CD4-positive, alpha-beta memory T cell (primary cell): ENCODE measurements at regions not wholly inside any gene's neighbourhood (a gene's known extent, or its start where the extent isn't known, plus 50 kb on each side); places are given as distances from the start of the nearest gene placed in this dataset.

Experiments used
- CTCF ChIA-PET: fragments of 350-600 bp; sonication (Branson Sonifier 250); formaldehyde crosslinking; loops from one replicate; lab custom pipeline; 2021; ENCODE audit warnings: inconsistent platforms; ENCODE audit not compliant: partially characterized antibody; lab: Charles Lee
- POLR2A ChIA-PET: fragments of 350-600 bp; sonication (Branson Sonifier 250); formaldehyde crosslinking; loops from one replicate; lab custom pipeline; 2021; ENCODE audit not compliant: partially characterized antibody; lab: Charles Lee
- DNase-seq, 5 donors: peaks; one replicate each; pipeline versions ENCODE4 v3.0.0 to v3.0.0-alpha.2; 2020 to 2022; ENCODE audit warnings: mixed read lengths in 1 of 5
- H3K27ac ChIP-seq: one replicate; pipeline ENCODE4 v1.7.0; 2013; ENCODE audit warnings: low read depth, low read length
- H3K27me3 ChIP-seq: 2 replicates; pipeline ENCODE4 v1.7.0; 2013; ENCODE audit warnings: mild to moderate bottlenecking, low read length, moderate library complexity; ENCODE audit not compliant: insufficient read depth
- H3K36me3 ChIP-seq: 2 replicates; pipeline ENCODE4 v1.7.0; 2013; ENCODE audit warnings: mild to moderate bottlenecking, low read length, moderate library complexity; ENCODE audit not compliant: insufficient read depth
- H3K4me1 ChIP-seq: 2 replicates; pipeline ENCODE4 v1.7.0; 2013; ENCODE audit warnings: mild to moderate bottlenecking, low read length, moderate library complexity; ENCODE audit not compliant: insufficient read depth
- H3K4me3 ChIP-seq, 2 donors: one replicate each; pipeline ENCODE4 v1.7.0; 2013; ENCODE audit warnings: low read length in 2 of 2, mild to moderate bottlenecking in 1 of 2
- H3K9me3 ChIP-seq, 2 donors: one replicate each; pipeline ENCODE4 v1.7.0; 2013; ENCODE audit warnings: low read length in 2 of 2, control low read depth in 1 of 2; ENCODE audit not compliant: control insufficient read depth in 1 of 2
- H3K27ac Mint-ChIP-seq, 7 donors: one replicate each; pipeline ENCODE4 v1.8.0; 2020 to 2021; ENCODE audit warnings: mixed read lengths in 7 of 7, mild to moderate bottlenecking in 6 of 7, inconsistent platforms in 3 of 7, moderate library complexity in 3 of 7
- H3K27me3 Mint-ChIP-seq, 2 donors: one replicate each; pipeline ENCODE4 v1.8.0; 2020 to 2021; ENCODE audit warnings: mixed read lengths in 2 of 2
- H3K36me3 Mint-ChIP-seq, 2 donors: one replicate each; pipeline ENCODE4 v1.8.0; 2020 to 2021; ENCODE audit warnings: mixed read lengths in 2 of 2, inconsistent platforms in 1 of 2, mild to moderate bottlenecking in 1 of 2
- H3K4me1 Mint-ChIP-seq, 4 donors: one replicate each; pipeline ENCODE4 v1.8.0; 2020 to 2021; ENCODE audit warnings: mixed read lengths in 4 of 4, mild to moderate bottlenecking in 1 of 4
- H3K4me3 Mint-ChIP-seq, 8 donors: one replicate each; pipeline ENCODE4 v1.8.0; 2020 to 2021; ENCODE audit warnings: mixed read lengths in 8 of 8, mild to moderate bottlenecking in 7 of 8, moderate library complexity in 6 of 8, inconsistent platforms in 3 of 8
- H3K9me3 Mint-ChIP-seq, 8 donors: one replicate each; pipeline ENCODE4 v1.8.0; 2020 to 2021; ENCODE audit warnings: mixed read lengths in 8 of 8, mild to moderate bottlenecking in 5 of 8, inconsistent platforms in 3 of 8, moderate library complexity in 1 of 8
- intact Hi-C: fragments of 100-400 bp; cut with micrococcal nuclease; formaldehyde crosslinking; loops from one replicate; pipeline ENCODE4 v1.15.1; 2023

DNA sequence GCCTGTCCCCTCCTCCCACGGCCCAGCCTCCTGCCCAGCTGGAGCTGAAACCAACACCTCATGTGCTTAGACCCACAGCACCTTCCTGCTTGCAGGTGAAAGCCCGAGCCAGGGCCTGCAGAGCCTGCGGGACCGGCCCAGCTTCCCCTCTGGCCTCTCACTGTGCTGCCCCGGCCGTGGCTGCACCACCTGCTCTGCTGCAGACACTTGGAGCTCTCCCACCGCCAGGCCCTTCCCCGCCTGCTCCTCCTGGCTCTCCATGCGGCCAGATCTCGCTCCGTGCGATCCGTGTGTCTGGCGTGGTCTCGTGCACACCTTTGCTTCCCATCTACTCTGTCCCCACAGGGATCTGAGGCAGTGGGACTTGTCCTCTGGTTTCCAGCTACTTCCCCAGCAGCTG lies 72.2 kb upstream of the FBRSL1 start:
- Histone ChIP-seq H3K9me3 (no peaks in the 10 kb centered on the region), H3K27me3 (no peaks in the 10 kb centered on the region), H3K36me3 (no peaks in the 10 kb centered on the region), H3K4me3 (no peak overlapping the region), H3K4me1 (peaks cover 12% of the 10 kb centered on the region), H3K27ac (no peak overlapping the region)
- DNase-seq, result no peak
- Mint-ChIP-seq H3K9me3 (no peaks in the 10 kb centered on the region), H3K4me1 (peaks cover 4 to 13% (median 6%) of the 10 kb centered on the region in 4 donors), H3K4me3 (no peak overlapping the region), H3K36me3 (no peaks in the 10 kb centered on the region), H3K27me3 (peaks cover 0 to 1% of the 10 kb centered on the region in 2 donors), H3K27ac (peak overlapping the region in 1 of 7 donors; percentile 20)
- intact Hi-C loops, result no loop called here
- CTCF ChIA-PET, result interaction anchor here (1.3 to 5.2 kb wide), 3 partner anchors 107 to 270 kb away, joined by 3 to 87 read pairs (median 4); no protein-coding TSS in a partner anchor
- POLR2A ChIA-PET, result no interaction called here

DNA sequence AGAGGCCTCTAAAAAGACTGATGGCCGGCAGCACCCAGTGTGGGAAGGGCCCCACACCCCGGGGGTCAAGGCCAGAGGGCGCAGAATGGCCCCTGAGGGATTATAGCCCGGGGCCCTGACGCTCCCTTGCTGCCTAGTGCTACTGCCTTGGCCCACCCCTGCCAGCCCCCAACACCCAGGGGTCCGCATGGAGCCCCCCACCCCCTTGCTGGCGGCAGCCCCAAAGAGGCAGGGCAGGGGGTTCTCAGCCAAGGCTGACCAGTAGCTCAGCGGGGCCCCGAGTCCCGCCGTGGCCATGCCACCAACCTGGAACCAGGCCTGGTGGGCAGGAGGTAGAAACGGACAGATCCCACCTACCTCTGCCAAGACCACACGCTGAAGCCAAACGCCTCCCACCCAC lies 73.1 kb upstream of the FBRSL1 start:
- Histone ChIP-seq H3K4me1 (peaks cover 12% of the 10 kb centered on the region), H3K9me3 (no peaks in the 10 kb centered on the region), H3K4me3 (no peak overlapping the region), H3K36me3 (no peaks in the 10 kb centered on the region), H3K27me3 (no peaks in the 10 kb centered on the region), H3K27ac (no peak overlapping the region)
- intact Hi-C loops, result no loop called here
- Mint-ChIP-seq H3K9me3 (no peaks in the 10 kb centered on the region), H3K36me3 (no peaks in the 10 kb centered on the region), H3K27me3 (peaks cover 0 to 1% of the 10 kb centered on the region in 2 donors), H3K4me1 (peaks cover 1 to 4% (median 3%) of the 10 kb centered on the region in 4 donors), H3K27ac (no peak overlapping the region), H3K4me3 (no peak overlapping the region)
- no peak for DNase-seq
- ChIA-PET POLR2A (interaction anchor here (1.4 kb wide), 1 partner anchor 110 kb away, joined by 3 read pairs; no protein-coding TSS in a partner anchor), CTCF (interaction anchor here (0.9 to 5.2 kb wide), 4 partner anchors 108 to 269 kb away, joined by 3 to 87 read pairs (median 3); partner anchors contain the start of gene LRCOL1)

- H3K9me3 ChIP-seq, result no peaks in the 10 kb centered on the region
These were observed 73.8 kb upstream of the FBRSL1 start for GRCh38 chr12:132416121-132416673.

DNA sequence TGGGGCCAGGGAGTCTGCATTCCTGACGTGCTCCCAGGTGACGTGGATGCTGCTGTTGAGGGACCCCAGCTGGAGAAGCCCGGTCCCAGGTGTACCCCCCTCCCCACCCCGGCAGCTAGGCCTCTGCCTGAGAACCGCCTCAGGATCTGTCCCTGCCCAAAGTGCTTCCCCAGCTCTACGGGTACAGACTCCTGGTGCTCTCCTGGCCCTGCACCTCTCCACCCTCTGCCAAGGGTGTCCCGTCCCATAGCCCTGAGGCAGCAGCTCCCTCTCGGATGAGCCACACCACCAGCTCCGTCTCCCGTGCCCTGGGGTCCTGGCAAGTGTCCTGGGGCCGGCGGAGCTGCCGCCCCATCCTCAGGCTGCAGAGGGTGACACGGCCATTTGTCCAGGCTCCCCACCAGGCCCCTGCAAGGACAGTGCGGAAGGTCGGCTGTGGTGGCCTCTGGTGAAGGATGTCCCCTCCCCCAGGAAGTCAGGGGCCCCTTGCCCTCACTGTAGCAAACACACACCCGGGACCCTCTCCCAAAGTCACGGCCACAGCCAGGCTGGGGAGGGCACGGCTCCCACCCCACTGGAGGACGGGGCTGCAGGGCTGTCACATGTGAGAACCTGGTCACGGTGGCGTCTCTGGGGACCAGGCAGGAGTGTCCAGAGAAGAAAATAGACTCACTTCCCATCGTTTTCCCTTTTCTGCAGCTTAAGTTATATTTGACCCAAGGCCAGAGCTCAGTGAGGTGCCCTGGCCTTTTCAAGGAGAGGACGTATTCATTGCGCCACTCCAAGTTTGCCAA lies 74.4 kb upstream of the FBRSL1 start:
- CTCF ChIA-PET, result interaction anchor here (0.8 to 5.2 kb wide), 16 partner anchors 13 to 262 kb away, joined by 3 to 87 read pairs (median 7); no protein-coding TSS in a partner anchor
- Histone ChIP-seq H3K27me3 (no peaks in the 10 kb centered on the region), H3K36me3 (no peaks in the 10 kb centered on the region), H3K9me3 (no peaks in the 10 kb centered on the region), H3K4me1 (peaks cover 12% of the 10 kb centered on the region), H3K27ac (no peak overlapping the region), H3K4me3 (no peak overlapping the region)
- no peak for DNase-seq
- H3K9me3 Mint-ChIP-seq, result no peaks in the 10 kb centered on the region
- peak overlapping the region in 1 of 8 donors; percentile 54 for H3K4me3 Mint-ChIP-seq
- H3K36me3 Mint-ChIP-seq, result no peaks in the 10 kb centered on the region
- H3K4me1 Mint-ChIP-seq, result peaks cover 0 to 4% (median under 1%) of the 10 kb centered on the region in 4 donors
- intact Hi-C loops, result loop anchor here (1.0 kb wide), 2 partner anchors 15 to 200 kb away; no protein-coding TSS in a partner anchor
- POLR2A ChIA-PET, result interaction anchor here (1.0 to 2.4 kb wide), 6 partner anchors 12 to 146 kb away, joined by 3 to 9 read pairs (median 4); no protein-coding TSS in a partner anchor
- H3K27ac Mint-ChIP-seq, result no peak overlapping the region
- peaks cover 0 to 1% of the 10 kb centered on the region in 2 donors for H3K27me3 Mint-ChIP-seq

More at GRCh38 chr12:132416121-132416673, 73.8 kb upstream of the FBRSL1 start:
- intact Hi-C loops, result no loop called here
- Mint-ChIP-seq H3K4me1 (peaks cover 0 to 4% (median under 1%) of the 10 kb centered on the region in 4 donors), H3K36me3 (no peaks in the 10 kb centered on the region), H3K27me3 (peaks cover 0 to 1% of the 10 kb centered on the region in 2 donors), H3K4me3 (peak overlapping the region in 1 of 8 donors; percentile 54), H3K9me3 (no peaks in the 10 kb centered on the region), H3K27ac (no peak overlapping the region)
- Histone ChIP-seq H3K4me3 (no peak overlapping the region), H3K27ac (no peak overlapping the region), H3K4me1 (peaks cover 12% of the 10 kb centered on the region), H3K36me3 (no peaks in the 10 kb centered on the region), H3K27me3 (no peaks in the 10 kb centered on the region)
- ChIA-PET CTCF (interaction anchor here (0.9 to 5.2 kb wide), 12 partner anchors 13 to 263 kb away, joined by 3 to 87 read pairs (median 10); partner anchors contain the start of gene LRCOL1), POLR2A (interaction anchor here (1.1 to 1.4 kb wide), 2 partner anchors 73 to 111 kb away, joined by 3 read pairs; no protein-coding TSS in a partner anchor)
- no peak for DNase-seq

GRCh38 chr12:132414634-132415326 lies 75.2 kb upstream of the FBRSL1 start:
- no peak overlapping the region for H3K4me3 ChIP-seq
- intact Hi-C loops, result loop anchor here (1.0 kb wide), 3 partner anchors 16 to 260 kb away; no protein-coding TSS in a partner anchor
- ChIA-PET CTCF (interaction anchor here (0.8 to 5.2 kb wide), 18 partner anchors 14 to 1310 kb away, joined by 3 to 87 read pairs (median 4); no protein-coding TSS in a partner anchor), POLR2A (interaction anchor here (1.0 to 2.4 kb wide), 6 partner anchors 13 to 146 kb away, joined by 3 to 9 read pairs (median 4); no protein-coding TSS in a partner anchor)
- H3K27me3 Mint-ChIP-seq, result peaks cover 0 to 1% of the 10 kb centered on the region in 2 donors
- H3K36me3 ChIP-seq, result no peaks in the 10 kb centered on the region
- H3K27me3 ChIP-seq, result no peaks in the 10 kb centered on the region
- peak; percentile 62 to 78 (median 72) for DNase-seq
- H3K4me3 Mint-ChIP-seq, result peak overlapping the region in 1 of 8 donors; percentile 39
- peaks cover 12% of the 10 kb centered on the region for H3K4me1 ChIP-seq
- H3K36me3 Mint-ChIP-seq, result no peaks in the 10 kb centered on the region
- peaks cover 0 to 4% (median under 1%) of the 10 kb centered on the region in 4 donors for H3K4me1 Mint-ChIP-seq
- no peak overlapping the region for H3K27ac ChIP-seq
- H3K9me3 ChIP-seq, result no peaks in the 10 kb centered on the region
- peak overlapping the region in 2 of 7 donors; percentile 12 to 46 for H3K27ac Mint-ChIP-seq
- no peaks in the 10 kb centered on the region for H3K9me3 Mint-ChIP-seq

GRCh38 chr12:132413931-132414588 lies 75.9 kb upstream of the FBRSL1 start:
- ChIA-PET POLR2A (interaction anchor here (1.3 to 2.4 kb wide), 2 partner anchors 16 to 110 kb away, joined by 4 to 9 read pairs; no protein-coding TSS in a partner anchor), CTCF (interaction anchor here (0.8 to 5.2 kb wide), 10 partner anchors 15 to 1310 kb away, joined by 3 to 87 read pairs (median 10); no protein-coding TSS in a partner anchor)
- no peak for DNase-seq
- Mint-ChIP-seq H3K9me3 (no peaks in the 10 kb centered on the region), H3K27me3 (peaks cover 0 to 1% of the 10 kb centered on the region in 2 donors), H3K27ac (no peak overlapping the region), H3K4me3 (no peak overlapping the region), H3K4me1 (peaks cover 0 to 4% (median under 1%) of the 10 kb centered on the region in 4 donors), H3K36me3 (no peaks in the 10 kb centered on the region)
- H3K9me3 ChIP-seq, result no peaks in the 10 kb centered on the region
- H3K27ac ChIP-seq, result no peak overlapping the region
- intact Hi-C loops, result loop anchor here (1.0 kb wide), 1 partner anchor 260 kb away; no protein-coding TSS in a partner anchor
- H3K4me1 ChIP-seq, result peaks cover 12% of the 10 kb centered on the region
- no peaks in the 10 kb centered on the region for H3K27me3 ChIP-seq
- no peaks in the 10 kb centered on the region for H3K36me3 ChIP-seq
- no peak overlapping the region for H3K4me3 ChIP-seq
